Vagina (tissue), 2 donors: ENCODE measurements at regions not wholly inside any gene's neighbourhood (a gene's known extent, or its start where the extent isn't known, plus 50 kb on each side); places are given as distances from the start of the nearest gene placed in this dataset.

Experiments
- CTCF ChIP-seq, 3 experiments: fragments of 450-650 bp in 2 of 3; fragments of 200-600 bp in 1 of 3; sonication (generic) in 1 of 3; IDR thresholded peaks; one replicate each; pipeline ENCODE4 v1.5.1; 2017 to 2019; ENCODE audit warnings: antibody characterized with exemption in 3 of 3, mild to moderate bottlenecking in 2 of 3, moderate library complexity in 2 of 3
- POLR2A ChIP-seq, 2 donors: fragments of 450-650 bp; IDR thresholded peaks; one replicate each; pipeline ENCODE4 v1.6.1; 2017; ENCODE audit warnings: antibody characterized with exemption in 2 of 2, mild to moderate bottlenecking in 2 of 2, moderate library complexity in 2 of 2

GRCh38 chr5:143920772-143921171 is 108.8 kb downstream of the HMHB1 start:
- TF ChIP-seq CTCF (IDR thresholded peaks at IDR 0.05) (no peak), POLR2A (IDR thresholded peaks at IDR 0.05) (no peak)
